NCI-H510A treated with DMSO at 0.1 percent for 48 hours (cell line): ENCODE measurements at regions not wholly inside any gene's neighbourhood (a gene's known extent, or its start where the extent isn't known, plus 50 kb on each side); places are given as distances from the start of the nearest gene placed in this dataset.

ENCODE experiments used
- DNase-seq: peaks from one replicate; lab custom pipeline; 2025; lab: John Stamatoyannopoulos, UW

- DNase-seq: no peak
Observed at GRCh38 chr12:115857923-115858322, 419.6 kb downstream of the MED13L start.

GRCh38 chr12:115857160-115857920 is 420.2 kb downstream of the MED13L start:
- no peak for DNase-seq

GRCh38 chr12:115852054-115852453 is 425.4 kb downstream of the MED13L start:
- no peak for DNase-seq

- no peak for DNase-seq
Observed at GRCh38 chr12:115850957-115851356, 426.5 kb downstream of the MED13L start.

GRCh38 chr12:115849262-115849943 is 428.1 kb downstream of the MED13L start:
- no peak for DNase-seq

GRCh38 chr12:115847398-115847797 is 430.1 kb downstream of the MED13L start:
- no peak for DNase-seq

GRCh38 chr12:115846516-115846915 is 431.0 kb downstream of the MED13L start:
- DNase-seq: no peak

- DNase-seq: peak; percentile 67
Observed at GRCh38 chr12:115840159-115840558, 437.3 kb downstream of the MED13L start.

GRCh38 chr12:115838952-115839351 is 438.5 kb downstream of the MED13L start:
- DNase-seq: no peak

- no peak for DNase-seq
Observed at GRCh38 chr12:115837220-115837619, 440.3 kb downstream of the MED13L start.

- DNase-seq: no peak
Observed at GRCh38 chr12:115835445-115835844, 442.0 kb downstream of the MED13L start.

- DNase-seq: no peak
Observed at GRCh38 chr12:115833704-115834103, 443.8 kb downstream of the MED13L start.

- DNase-seq: no peak
Observed at GRCh38 chr12:115830633-115831032, 446.9 kb downstream of the MED13L start.

- no peak for DNase-seq
Observed at GRCh38 chr12:115830070-115830469, 447.4 kb downstream of the MED13L start.

GRCh38 chr12:115828168-115828567 is 449.3 kb downstream of the MED13L start:
- no peak for DNase-seq

GRCh38 chr12:115824936-115825602 is 452.4 kb downstream of the MED13L start:
- DNase-seq: no peak

GRCh38 chr12:115823635-115824034 is 453.9 kb downstream of the MED13L start:
- DNase-seq: no peak

GRCh38 chr12:115820656-115821055 is 456.8 kb downstream of the MED13L start:
- DNase-seq: no peak

GRCh38 chr12:115818973-115819372 is 458.5 kb downstream of the MED13L start:
- no peak for DNase-seq

- peak; percentile 71 for DNase-seq
Observed at GRCh38 chr12:115817389-115817788, 460.1 kb downstream of the MED13L start.

- no peak for DNase-seq
Observed at GRCh38 chr12:115815924-115816323, 461.6 kb downstream of the MED13L start.

- no peak for DNase-seq
Observed at GRCh38 chr12:115813256-115813655, 464.2 kb downstream of the MED13L start.

- no peak for DNase-seq
Observed at GRCh38 chr12:115811929-115812328, 465.6 kb downstream of the MED13L start.
